Vagina (tissue), 2 donors: ENCODE measurements at regions not wholly inside any gene's neighbourhood (a gene's known extent, or its start where the extent isn't known, plus 50 kb on each side); places are given as distances from the start of the nearest gene placed in this dataset.

Experiments
- POLR2A ChIP-seq, 2 donors: fragments of 450-650 bp; IDR thresholded peaks; one replicate each; pipeline ENCODE4 v1.6.1; 2017; ENCODE audit warnings: antibody characterized with exemption in 2 of 2, mild to moderate bottlenecking in 2 of 2, moderate library complexity in 2 of 2
- TF ChIP-seq, protein P1 (sequence below), 3 experiments: fragments of 450-650 bp in 2 of 3; fragments of 200-600 bp in 1 of 3; sonication (generic) in 1 of 3; IDR thresholded peaks; one replicate each; pipeline ENCODE4 v1.5.1; 2017 to 2019; ENCODE audit warnings: antibody characterized with exemption in 3 of 3, mild to moderate bottlenecking in 2 of 3, moderate library complexity in 2 of 3

DNA sequence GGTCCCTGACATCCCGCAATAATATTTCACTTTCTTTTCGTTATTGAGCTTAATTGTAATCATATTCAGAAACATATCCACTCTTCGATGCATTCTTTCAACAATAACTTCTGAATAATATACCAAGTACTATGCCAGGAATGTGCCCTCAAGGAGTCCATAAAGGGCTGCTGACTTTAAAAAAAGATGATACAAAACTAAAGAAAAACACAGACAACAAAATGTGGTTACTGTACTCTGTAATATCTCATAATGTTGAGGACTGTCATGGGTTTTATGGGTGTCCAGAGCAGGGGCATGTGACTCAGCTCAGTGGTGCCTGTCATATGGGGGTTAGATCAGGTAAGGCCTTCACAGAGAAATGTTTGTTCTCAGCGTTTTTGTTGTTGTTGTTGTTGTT is 73.7 kb downstream of the ARL4A start:
- TF ChIP-seq, protein P1, sequence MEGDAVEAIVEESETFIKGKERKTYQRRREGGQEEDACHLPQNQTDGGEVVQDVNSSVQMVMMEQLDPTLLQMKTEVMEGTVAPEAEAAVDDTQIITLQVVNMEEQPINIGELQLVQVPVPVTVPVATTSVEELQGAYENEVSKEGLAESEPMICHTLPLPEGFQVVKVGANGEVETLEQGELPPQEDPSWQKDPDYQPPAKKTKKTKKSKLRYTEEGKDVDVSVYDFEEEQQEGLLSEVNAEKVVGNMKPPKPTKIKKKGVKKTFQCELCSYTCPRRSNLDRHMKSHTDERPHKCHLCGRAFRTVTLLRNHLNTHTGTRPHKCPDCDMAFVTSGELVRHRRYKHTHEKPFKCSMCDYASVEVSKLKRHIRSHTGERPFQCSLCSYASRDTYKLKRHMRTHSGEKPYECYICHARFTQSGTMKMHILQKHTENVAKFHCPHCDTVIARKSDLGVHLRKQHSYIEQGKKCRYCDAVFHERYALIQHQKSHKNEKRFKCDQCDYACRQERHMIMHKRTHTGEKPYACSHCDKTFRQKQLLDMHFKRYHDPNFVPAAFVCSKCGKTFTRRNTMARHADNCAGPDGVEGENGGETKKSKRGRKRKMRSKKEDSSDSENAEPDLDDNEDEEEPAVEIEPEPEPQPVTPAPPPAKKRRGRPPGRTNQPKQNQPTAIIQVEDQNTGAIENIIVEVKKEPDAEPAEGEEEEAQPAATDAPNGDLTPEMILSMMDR (IDR thresholded peaks at IDR 0.05), result no peak
- TF ChIP-seq POLR2A (IDR thresholded peaks at IDR 0.05), result no peak
